Retinal pigment epithelial cell (primary cell): ENCODE measurements at regions not wholly inside any gene's neighbourhood (a gene's known extent, or its start where the extent isn't known, plus 50 kb on each side); places are given as distances from the start of the nearest gene placed in this dataset.

Source experiments
- DNase-seq: peaks from one replicate; pipeline ENCODE4 v3.0.0-alpha.2; 2010; ENCODE audit warnings: low read depth
- H3K4me3 ChIP-seq: 2 replicates; pipeline ENCODE4 v1.5.1; 2011; ENCODE audit warnings: mild to moderate bottlenecking, low read length, control low read depth, moderate library complexity
- TF ChIP-seq, protein P1 (sequence below): conservative IDR thresholded peaks from 2 replicates; pipeline ENCODE4 v1.5.1; 2011; ENCODE audit warnings: low read depth, low read length, control low read depth, inconsistent platforms

GRCh38 chr2:234626566-234627130, 129.8 kb upstream of the ARL4C start:
- no peak for DNase-seq
- TF ChIP-seq, protein P1, sequence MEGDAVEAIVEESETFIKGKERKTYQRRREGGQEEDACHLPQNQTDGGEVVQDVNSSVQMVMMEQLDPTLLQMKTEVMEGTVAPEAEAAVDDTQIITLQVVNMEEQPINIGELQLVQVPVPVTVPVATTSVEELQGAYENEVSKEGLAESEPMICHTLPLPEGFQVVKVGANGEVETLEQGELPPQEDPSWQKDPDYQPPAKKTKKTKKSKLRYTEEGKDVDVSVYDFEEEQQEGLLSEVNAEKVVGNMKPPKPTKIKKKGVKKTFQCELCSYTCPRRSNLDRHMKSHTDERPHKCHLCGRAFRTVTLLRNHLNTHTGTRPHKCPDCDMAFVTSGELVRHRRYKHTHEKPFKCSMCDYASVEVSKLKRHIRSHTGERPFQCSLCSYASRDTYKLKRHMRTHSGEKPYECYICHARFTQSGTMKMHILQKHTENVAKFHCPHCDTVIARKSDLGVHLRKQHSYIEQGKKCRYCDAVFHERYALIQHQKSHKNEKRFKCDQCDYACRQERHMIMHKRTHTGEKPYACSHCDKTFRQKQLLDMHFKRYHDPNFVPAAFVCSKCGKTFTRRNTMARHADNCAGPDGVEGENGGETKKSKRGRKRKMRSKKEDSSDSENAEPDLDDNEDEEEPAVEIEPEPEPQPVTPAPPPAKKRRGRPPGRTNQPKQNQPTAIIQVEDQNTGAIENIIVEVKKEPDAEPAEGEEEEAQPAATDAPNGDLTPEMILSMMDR = no peak
- no peak overlapping the region for H3K4me3 ChIP-seq

GRCh38 chr2:234625626-234626250, 128.9 kb upstream of the ARL4C start:
- H3K4me3 ChIP-seq = no peak overlapping the region
- no peak for DNase-seq
- TF ChIP-seq, protein P1 = no peak

- DNase-seq = no peak
- TF ChIP-seq, protein P1 = no peak
Measured at GRCh38 chr2:234623521-234623991, 126.7 kb upstream of the ARL4C start.

GRCh38 chr2:234621120-234621519, 124.2 kb upstream of the ARL4C start:
- TF ChIP-seq, protein P1 = no peak

More at GRCh38 chr2:234623521-234623991, 126.7 kb upstream of the ARL4C start:
- no peak overlapping the region for H3K4me3 ChIP-seq

GRCh38 chr2:234620018-234620417, 123.1 kb upstream of the ARL4C start:
- no peak for DNase-seq
- TF ChIP-seq, protein P1 = no peak
- no peak overlapping the region for H3K4me3 ChIP-seq

More at GRCh38 chr2:234621120-234621519, 124.2 kb upstream of the ARL4C start:
- no peak overlapping the region for H3K4me3 ChIP-seq
- no peak for DNase-seq

DNA sequence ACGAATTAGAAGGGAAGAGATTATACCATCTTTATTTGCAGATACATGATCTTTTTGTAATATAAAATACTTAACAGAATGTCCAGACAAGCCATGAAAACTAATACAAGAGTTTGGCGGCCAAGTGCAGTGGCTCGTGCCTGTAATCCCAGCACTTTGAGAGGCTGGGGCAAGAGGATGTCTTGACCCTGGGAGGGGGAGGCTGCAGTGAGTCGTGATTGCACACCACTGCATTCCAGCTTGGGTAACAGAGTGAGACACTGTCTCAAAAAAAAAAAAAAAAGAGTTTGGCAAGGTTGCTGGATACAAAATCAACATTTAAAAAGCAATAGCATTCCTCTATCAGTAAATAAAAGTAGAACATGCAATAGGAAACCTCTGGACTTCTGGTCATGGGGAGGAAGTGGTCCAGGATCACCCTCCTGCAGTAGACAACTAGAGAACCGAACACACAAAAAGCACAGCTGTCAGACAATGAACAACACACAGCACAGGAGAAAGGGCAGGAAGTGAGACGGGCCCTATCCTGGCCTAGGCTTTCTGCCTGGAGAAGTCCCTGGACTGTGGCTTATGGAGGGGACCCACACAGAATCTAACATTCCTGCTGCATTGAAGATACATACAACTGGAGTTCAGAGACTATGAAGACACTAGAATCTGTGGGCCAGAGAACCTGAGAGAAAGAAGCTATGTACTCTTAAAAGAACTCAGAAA, 118.9 kb upstream of the ARL4C start:
- no peak overlapping the region for H3K4me3 ChIP-seq
- TF ChIP-seq, protein P1 = no peak
- no peak for DNase-seq
